H1 (cell line): ENCODE measurements at regions not wholly inside any gene's neighbourhood (a gene's known extent, or its start where the extent isn't known, plus 50 kb on each side); places are given as distances from the start of the nearest gene placed in this dataset.
"Not testable (repeated sequence)": the region's sequence is repeated elsewhere in the genome, so short reads cannot be mapped to it uniquely, and the experiment has no call there.

Source experiments
- JUN ChIP-seq: IDR thresholded peaks from 2 replicates; pipeline ENCODE4 v1.6.1; 2011; ENCODE audit warnings: low read depth, mild to moderate bottlenecking, improper control_type of control experiment, low read length
- JUND ChIP-seq: IDR thresholded peaks from 2 replicates; pipeline ENCODE4 v1.6.1; 2011; ENCODE audit warnings: mild to moderate bottlenecking, improper control_type of control experiment, low read length
- MAFK ChIP-seq: IDR thresholded peaks from 2 replicates; pipeline ENCODE4 v1.6.1; 2012; ENCODE audit warnings: low read depth, mild to moderate bottlenecking, improper control_type of control experiment, low read length
- POLR2A ChIP-seq, 2 experiments: IDR thresholded peaks; 1 replicate in 1 of 2; 2 replicates in 1 of 2; pipeline ENCODE4 v1.6.1; 2011; ENCODE audit warnings: low read depth in 2 of 2, low read length in 2 of 2, mild to moderate bottlenecking in 2 of 2; ENCODE audit errors: control extremely low read depth in 1 of 2
- RAD21 ChIP-seq, 2 experiments: IDR thresholded peaks in 1 of 2; conservative IDR thresholded peaks in 1 of 2; 2 replicates each; pipeline ENCODE4 v1.6.1; 2011; ENCODE audit warnings: low read depth in 2 of 2, low read length in 2 of 2, improper control_type of control experiment in 1 of 2, inconsistent platforms in 1 of 2, mild to moderate bottlenecking in 1 of 2, moderate library complexity in 1 of 2
- SUZ12 ChIP-seq: fragments of 200-600 bp; sonication (generic); IDR thresholded peaks from 2 replicates; pipeline ENCODE4 v1.6.1; 2012; ENCODE audit warnings: mild to moderate bottlenecking, inconsistent platforms, low read length, moderate library complexity, mixed read lengths
- TCF12 ChIP-seq: IDR thresholded peaks from 2 replicates; pipeline ENCODE4 v1.6.1; 2011; ENCODE audit warnings: low read depth, mild to moderate bottlenecking, low read length
- ZNF274 ChIP-seq: IDR thresholded peaks from 2 replicates; pipeline ENCODE4 v1.7.0; 2012; ENCODE audit warnings: low read length, borderline replicate concordance; ENCODE audit errors: extremely low read depth
- TF ChIP-seq, protein P1 (sequence below): IDR thresholded peaks from 2 replicates; pipeline ENCODE4 v1.6.1; 2012; ENCODE audit warnings: inconsistent platforms
- TF ChIP-seq, protein P2 (sequence below), 3 experiments: IDR thresholded peaks; 1 replicate in 2 of 3; 2 replicates in 1 of 3; pipeline versions ENCODE4 v1.5.1 to v1.6.1; 2011; ENCODE audit warnings: low read length in 3 of 3, mild to moderate bottlenecking in 3 of 3, inconsistent platforms in 2 of 3, low read depth in 1 of 3, moderate library complexity in 1 of 3; ENCODE audit not compliant: insufficient read depth in 1 of 3; ENCODE audit errors: control extremely low read depth in 1 of 3

DNA sequence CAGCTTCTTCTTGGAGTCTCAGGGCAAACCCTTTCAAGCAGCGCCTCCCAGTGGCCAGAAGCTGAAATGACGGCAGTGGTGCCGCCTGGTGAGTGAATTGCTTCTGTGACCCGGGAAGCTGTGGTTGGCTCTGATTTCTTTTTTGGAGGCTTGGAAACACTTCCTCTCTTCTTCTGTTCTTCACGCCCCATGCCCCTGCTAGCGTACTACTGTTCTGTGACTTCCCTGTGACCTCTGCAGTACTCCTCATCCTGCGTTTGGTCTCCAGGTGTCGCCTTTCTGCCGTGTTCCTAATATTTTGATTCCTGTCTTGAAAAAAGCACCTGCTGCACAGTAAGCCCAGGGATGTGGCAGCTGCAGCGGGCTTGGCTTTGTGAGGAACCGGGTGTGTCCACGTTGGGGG is 176.4 kb downstream of the ADRA2C start:
- TF ChIP-seq POLR2A (IDR thresholded peaks at IDR 0.05; ENCODE audit: control extremely low read depth in 1 of 2, low read depth in 2 of 2, low read length in 2 of 2); SUZ12; JUND; RAD21 (IDR thresholded peaks at IDR 0.05 in 1 of 2, conservative IDR thresholded peaks at IDR 0.05 in 1 of 2; ENCODE audit: low read depth in 2 of 2, low read length in 2 of 2); ZNF274; TCF12; MAFK; JUN: not testable (repeated sequence)
- TF ChIP-seq, protein P1, sequence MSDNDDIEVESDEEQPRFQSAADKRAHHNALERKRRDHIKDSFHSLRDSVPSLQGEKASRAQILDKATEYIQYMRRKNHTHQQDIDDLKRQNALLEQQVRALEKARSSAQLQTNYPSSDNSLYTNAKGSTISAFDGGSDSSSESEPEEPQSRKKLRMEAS: not testable (repeated sequence)
- TF ChIP-seq, protein P2, sequence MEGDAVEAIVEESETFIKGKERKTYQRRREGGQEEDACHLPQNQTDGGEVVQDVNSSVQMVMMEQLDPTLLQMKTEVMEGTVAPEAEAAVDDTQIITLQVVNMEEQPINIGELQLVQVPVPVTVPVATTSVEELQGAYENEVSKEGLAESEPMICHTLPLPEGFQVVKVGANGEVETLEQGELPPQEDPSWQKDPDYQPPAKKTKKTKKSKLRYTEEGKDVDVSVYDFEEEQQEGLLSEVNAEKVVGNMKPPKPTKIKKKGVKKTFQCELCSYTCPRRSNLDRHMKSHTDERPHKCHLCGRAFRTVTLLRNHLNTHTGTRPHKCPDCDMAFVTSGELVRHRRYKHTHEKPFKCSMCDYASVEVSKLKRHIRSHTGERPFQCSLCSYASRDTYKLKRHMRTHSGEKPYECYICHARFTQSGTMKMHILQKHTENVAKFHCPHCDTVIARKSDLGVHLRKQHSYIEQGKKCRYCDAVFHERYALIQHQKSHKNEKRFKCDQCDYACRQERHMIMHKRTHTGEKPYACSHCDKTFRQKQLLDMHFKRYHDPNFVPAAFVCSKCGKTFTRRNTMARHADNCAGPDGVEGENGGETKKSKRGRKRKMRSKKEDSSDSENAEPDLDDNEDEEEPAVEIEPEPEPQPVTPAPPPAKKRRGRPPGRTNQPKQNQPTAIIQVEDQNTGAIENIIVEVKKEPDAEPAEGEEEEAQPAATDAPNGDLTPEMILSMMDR (IDR thresholded peaks at IDR 0.05; ENCODE audit: control extremely low read depth in 1 of 3, insufficient read depth in 1 of 3, low read depth in 1 of 3, low read length in 3 of 3): peak; percentile 12 to 43 (median 35)
